GM23248 (cell line): ENCODE measurements at regions not wholly inside any gene's neighbourhood (a gene's known extent, or its start where the extent isn't known, plus 50 kb on each side); places are given as distances from the start of the nearest gene placed in this dataset.
A peak's percentile ranks its signal among the peaks of the same experiment; 100 is the strongest.

Source experiments
- DNase-seq: peaks from one replicate; pipeline ENCODE4 v3.0.0-alpha.2; 2015
- H2AFZ ChIP-seq: fragments of 200-600 bp; sonication (generic); 2 replicates; pipeline ENCODE4 v1.6.1; 2016; ENCODE audit warnings: antibody characterized with exemption
- H3F3A ChIP-seq: fragments of 200-600 bp; sonication (generic); 2 replicates; pipeline ENCODE4 v1.6.1; 2016; ENCODE audit warnings: mild to moderate bottlenecking, antibody characterized with exemption, mixed run types; ENCODE audit not compliant: insufficient read depth
- H3K27ac ChIP-seq: fragments of 200-600 bp; sonication (generic); 2 replicates; pipeline ENCODE4 v1.5.1; 2016; ENCODE audit warnings: mild to moderate bottlenecking
- H3K27me3 ChIP-seq: fragments of 200-600 bp; sonication (generic); replicated peaks from 2 replicates; pipeline ENCODE4 v1.6.1; 2016; ENCODE audit warnings: mild to moderate bottlenecking; ENCODE audit not compliant: insufficient read depth
- H3K36me3 ChIP-seq: fragments of 200-600 bp; sonication (generic); 2 replicates; pipeline ENCODE4 v1.6.1; 2016; ENCODE audit warnings: low read depth, mild to moderate bottlenecking
- H3K4me1 ChIP-seq: fragments of 200-600 bp; sonication (generic); 2 replicates; pipeline ENCODE4 v1.6.1; 2016; ENCODE audit warnings: mild to moderate bottlenecking; ENCODE audit not compliant: insufficient read depth
- H3K4me2 ChIP-seq: fragments of 200-600 bp; sonication (generic); one replicate; pipeline ENCODE4 v1.6.1; 2016; ENCODE audit warnings: mild to moderate bottlenecking; ENCODE audit not compliant: unreplicated experiment
- H3K4me3 ChIP-seq: fragments of 200-600 bp; sonication (generic); 2 replicates; pipeline ENCODE4 v1.5.1; 2016; ENCODE audit warnings: mild to moderate bottlenecking
- H3K79me2 ChIP-seq: fragments of 200-600 bp; sonication (generic); 2 replicates; pipeline ENCODE4 v1.6.1; 2016; ENCODE audit warnings: mild to moderate bottlenecking; ENCODE audit not compliant: insufficient read depth
- H3K9ac ChIP-seq: fragments of 200-600 bp; sonication (generic); 2 replicates; pipeline ENCODE4 v1.6.1; 2016; ENCODE audit warnings: mild to moderate bottlenecking
- H3K9me2 ChIP-seq: fragments of 200-600 bp; sonication (generic); 2 replicates; pipeline ENCODE4 v1.6.1; 2016; ENCODE audit warnings: mixed run types, mild to moderate bottlenecking, moderate library complexity; ENCODE audit not compliant: insufficient read depth
- H3K9me3 ChIP-seq: fragments of 200-600 bp; sonication (generic); one replicate; pipeline ENCODE4 v1.6.1; 2017; ENCODE audit warnings: low read depth
- H4K20me1 ChIP-seq: fragments of 200-600 bp; sonication (generic); 2 replicates; pipeline ENCODE4 v1.6.0; 2016; ENCODE audit not compliant: insufficient read depth
- EZH2 ChIP-seq: fragments of 200-600 bp; sonication (generic); IDR thresholded peaks from 2 replicates; pipeline ENCODE4 v1.6.1; 2018; ENCODE audit warnings: antibody characterized with exemption, mild to moderate bottlenecking; ENCODE audit not compliant: insufficient read depth, poor library complexity, severe bottlenecking
- EZH2phosphoT487 ChIP-seq: fragments of 200-600 bp; sonication (generic); IDR thresholded peaks from 2 replicates; pipeline ENCODE4 v1.6.1; 2018; ENCODE audit warnings: antibody characterized with exemption, moderate library complexity, mild to moderate bottlenecking, low read depth; ENCODE audit not compliant: insufficient read depth
- WGBS, 2 experiments: methylation state at CpG; one replicate each; pipeline ENCODE4 v1.1.6; 2015 to 2017; ENCODE audit warnings: low lambda C conversion rate in 2 of 2, low coverage in 1 of 2; ENCODE audit errors: missing lambda C conversion rate in 2 of 2; 5-methylcytosine and 5-hydroxymethylcytosine counted together
- in situ Hi-C: fragments of 300-500 bp; cut with MboI; formaldehyde crosslinking; loops from 2 replicates; pipeline ENCODE4 v1.15.0; 2020

GRCh38 chr15:62975515-62975914 is 67.0 kb upstream of the TPM1 start:
- Histone ChIP-seq H3K27me3 (no peaks in the 10 kb centered on the region), H3K4me2 (no peak overlapping the region), H3K4me3 (no peak overlapping the region), H2AFZ (no peak overlapping the region), H3K9ac (no peak overlapping the region), H3F3A (peaks cover 38% of the 10 kb centered on the region), H3K4me1 (peaks cover 51% of the 10 kb centered on the region), H3K79me2 (no peaks in the 10 kb centered on the region), H3K9me3 (no peaks in the 10 kb centered on the region), H3K27ac (no peak overlapping the region), H3K9me2 (no peaks in the 10 kb centered on the region), H4K20me1 (no peaks in the 10 kb centered on the region), H3K36me3 (no peaks in the 10 kb centered on the region)
- in situ Hi-C loops = no loop called here
- DNase-seq = no peak
- WGBS, 2 experiments = 68 to 75% methylated on average over 8 of the region's 8 CpGs
- no peak for TF ChIP-seq EZH2
- TF ChIP-seq EZH2phosphoT487 = no peak

- Histone ChIP-seq H3K9ac (no peak overlapping the region), H3K27ac (peak overlapping the region; percentile 54), H3K27me3 (no peaks in the 10 kb centered on the region), H3F3A (peaks cover 38% of the 10 kb centered on the region), H2AFZ (no peak overlapping the region), H3K4me3 (peak overlapping the region; percentile 38; the same call in 1 of the 2 replicates), H3K36me3 (no peaks in the 10 kb centered on the region), H3K4me2 (peak overlapping the region; percentile 62), H3K79me2 (no peaks in the 10 kb centered on the region), H3K9me3 (no peaks in the 10 kb centered on the region), H4K20me1 (no peaks in the 10 kb centered on the region), H3K9me2 (no peaks in the 10 kb centered on the region), H3K4me1 (peaks cover 51% of the 10 kb centered on the region)
- no peak for TF ChIP-seq EZH2
- TF ChIP-seq EZH2phosphoT487 = no peak
- in situ Hi-C loops = no loop called here
- peak; percentile 76 for DNase-seq
- WGBS, 2 experiments = 2 to 4% methylated on average over 2 of the region's 2 CpGs
These were observed 66.2 kb upstream of the TPM1 start for GRCh38 chr15:62976301-62976881.

DNA sequence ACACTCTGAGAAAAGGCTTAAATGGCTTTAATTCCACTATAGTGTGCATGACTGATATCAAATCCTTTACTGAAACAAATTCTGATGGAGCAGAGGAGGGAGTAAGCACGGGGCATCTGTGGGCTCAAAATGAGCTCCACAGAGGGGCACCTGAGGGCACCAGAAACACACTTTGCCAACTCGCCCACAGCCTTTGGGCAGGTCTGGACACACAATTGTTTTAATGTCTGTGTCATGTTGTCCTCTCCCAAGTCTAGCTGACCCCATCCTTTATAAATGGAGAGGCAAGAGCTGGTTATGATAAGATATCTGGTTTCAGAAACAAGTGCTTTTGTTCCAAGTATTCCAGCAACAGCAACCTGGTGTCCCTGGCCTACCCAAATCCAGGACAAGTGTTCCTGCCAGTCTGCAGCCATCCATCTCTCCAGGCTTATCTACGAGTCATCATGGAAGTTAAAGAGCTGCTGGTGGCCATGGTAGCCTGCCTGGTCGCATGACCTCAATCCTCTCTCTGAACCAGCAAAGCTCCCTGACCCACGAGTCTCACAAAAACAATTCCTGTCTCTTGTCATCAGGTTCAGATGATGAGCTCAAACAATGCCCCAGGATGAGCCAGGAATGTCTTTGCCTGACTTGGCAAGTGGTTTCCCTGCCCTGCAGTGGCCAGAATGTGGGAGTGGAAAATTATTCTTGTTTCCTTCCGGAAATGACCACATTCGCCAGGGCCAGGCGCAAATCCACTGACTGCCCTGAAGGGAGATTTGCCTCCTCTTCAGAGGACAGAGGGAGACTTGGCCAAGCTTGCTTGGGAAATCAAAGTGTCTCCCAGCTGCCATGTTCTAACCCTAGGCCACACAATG is 64.4 kb upstream of the TPM1 start:
- Histone ChIP-seq H3K27ac (peak overlapping the region; percentile 82), H3K9ac (no peak overlapping the region), H3K9me3 (no peaks in the 10 kb centered on the region), H3K79me2 (no peaks in the 10 kb centered on the region), H3K4me2 (peak overlapping the region; percentile 38), H3K4me3 (0 out of 2 replicates have a peak overlapping the region, but pooled peaks have one; percentile 10), H3K9me2 (no peaks in the 10 kb centered on the region), H3F3A (peaks cover 33% of the 10 kb centered on the region), H3K27me3 (no peaks in the 10 kb centered on the region), H3K36me3 (no peaks in the 10 kb centered on the region), H2AFZ (0 out of 2 replicates have a peak overlapping the region, but pooled peaks have one; percentile 32), H3K4me1 (peaks cover 46% of the 10 kb centered on the region), H4K20me1 (no peaks in the 10 kb centered on the region)
- TF ChIP-seq EZH2 (no peak), EZH2phosphoT487 (no peak)
- in situ Hi-C loops = no loop called here
- peak; percentile 93 for DNase-seq
- WGBS, 2 experiments = 21 to 24% methylated on average over 8 of the region's 8 CpGs

- Histone ChIP-seq H3K9me3 (no peaks in the 10 kb centered on the region), H3K27me3 (no peaks in the 10 kb centered on the region), H3K79me2 (no peaks in the 10 kb centered on the region), H3K4me3 (no peak overlapping the region), H3K9me2 (no peaks in the 10 kb centered on the region), H3K4me1 (peaks cover 43% of the 10 kb centered on the region), H3K9ac (no peak overlapping the region), H2AFZ (no peak overlapping the region), H3K27ac (peak overlapping the region; percentile 82), H3K4me2 (peak overlapping the region; percentile 38), H3F3A (peaks cover 30% of the 10 kb centered on the region), H3K36me3 (no peaks in the 10 kb centered on the region), H4K20me1 (no peaks in the 10 kb centered on the region)
- 33 to 46% methylated on average over 1 of the region's 1 CpG for WGBS, 2 experiments
- in situ Hi-C loops = no loop called here
- TF ChIP-seq EZH2phosphoT487 = no peak
- no peak for DNase-seq
These were observed 63.3 kb upstream of the TPM1 start for GRCh38 chr15:62979252-62979651.
